H9 (cell line): ENCODE measurements at regions not wholly inside any gene's neighbourhood (a gene's known extent, or its start where the extent isn't known, plus 50 kb on each side); places are given as distances from the start of the nearest gene placed in this dataset.

ENCODE experiments used
- DNase-seq: peaks from one replicate; pipeline ENCODE4 v3.0.0-alpha.2; 2017
- H2AFZ ChIP-seq: one replicate; pipeline ENCODE4 v1.6.1; 2013; ENCODE audit warnings: mild to moderate bottlenecking, low read length, control low read depth, moderate library complexity
- H2AK5ac ChIP-seq: 2 replicates; pipeline ENCODE4 v1.6.1; 2013; ENCODE audit warnings: low read length, control low read depth, mixed read lengths; ENCODE audit not compliant: insufficient read length
- H2BK120ac ChIP-seq: one replicate; pipeline ENCODE4 v1.6.1; 2013; ENCODE audit warnings: low read depth, mild to moderate bottlenecking, low read length, control low read depth, inconsistent platforms; ENCODE audit not compliant: poor library complexity, severe bottlenecking
- H2BK12ac ChIP-seq: 2 replicates; pipeline ENCODE4 v1.6.1; 2013; ENCODE audit warnings: low read length, control low read depth, mixed read lengths, low read depth; ENCODE audit not compliant: insufficient read length
- H2BK15ac ChIP-seq: 2 replicates; pipeline ENCODE4 v1.6.1; 2013; ENCODE audit warnings: low read depth, low read length, control low read depth
- H2BK20ac ChIP-seq: one replicate; pipeline ENCODE4 v1.6.1; 2013; ENCODE audit warnings: low read depth, mild to moderate bottlenecking, low read length, control low read depth, inconsistent platforms; ENCODE audit not compliant: poor library complexity, severe bottlenecking
- H2BK5ac ChIP-seq: 2 replicates; pipeline ENCODE4 v1.6.1; 2013; ENCODE audit warnings: low read length, control low read depth, mixed read lengths; ENCODE audit not compliant: insufficient read length
- H3K14ac ChIP-seq: 2 replicates; pipeline ENCODE4 v1.6.1; 2013; ENCODE audit warnings: low read length, control low read depth; ENCODE audit not compliant: insufficient read depth
- H3K18ac ChIP-seq: 2 replicates; pipeline ENCODE4 v1.6.1; 2013; ENCODE audit warnings: low read depth, mild to moderate bottlenecking, mixed read lengths, low read length, control low read depth; ENCODE audit not compliant: insufficient read length
- H3K23ac ChIP-seq: 2 replicates; pipeline ENCODE4 v1.6.1; 2013; ENCODE audit warnings: low read length, control low read depth, mixed read lengths, low read depth; ENCODE audit not compliant: insufficient read length
- H3K23me2 ChIP-seq: 2 replicates; pipeline ENCODE4 v1.6.1; 2013; ENCODE audit warnings: low read depth, mild to moderate bottlenecking, mixed read lengths, low read length, control low read depth; ENCODE audit not compliant: insufficient read length, poor library complexity, severe bottlenecking
- H3K27ac ChIP-seq: 2 replicates; pipeline ENCODE4 v1.5.1; 2013; ENCODE audit warnings: low read length, control low read depth, mixed read lengths, low read depth; ENCODE audit not compliant: insufficient read length
- H3K27me3 ChIP-seq: 2 replicates; pipeline ENCODE4 v1.6.1; 2013; ENCODE audit warnings: low read length, control low read depth, inconsistent platforms; ENCODE audit not compliant: insufficient read depth
- H3K4ac ChIP-seq: 2 replicates; pipeline ENCODE4 v1.6.1; 2013; ENCODE audit warnings: low read depth, mild to moderate bottlenecking, control low read depth, inconsistent platforms, low read length, moderate library complexity
- H3K4me1 ChIP-seq: 2 replicates; pipeline ENCODE4 v1.6.1; 2013; ENCODE audit warnings: low read length, control low read depth, inconsistent platforms; ENCODE audit not compliant: insufficient read depth
- H3K4me2 ChIP-seq: 2 replicates; pipeline ENCODE4 v1.6.1; 2013; ENCODE audit warnings: low read length, control low read depth, mixed read lengths; ENCODE audit not compliant: insufficient read length, insufficient read depth
- H3K56ac ChIP-seq: 2 replicates; pipeline ENCODE4 v1.6.1; 2013; ENCODE audit warnings: low read depth, mild to moderate bottlenecking, mixed read lengths, low read length, control low read depth; ENCODE audit not compliant: insufficient read length
- H3K79me1 ChIP-seq: 2 replicates; pipeline ENCODE4 v1.6.1; 2013; ENCODE audit warnings: low read depth, mild to moderate bottlenecking, moderate library complexity, low read length, control low read depth, inconsistent platforms; ENCODE audit not compliant: insufficient read depth, poor library complexity, severe bottlenecking
- H3K79me2 ChIP-seq: 2 replicates; pipeline ENCODE4 v1.6.1; 2013; ENCODE audit warnings: low read length, control low read depth, inconsistent platforms; ENCODE audit not compliant: insufficient read depth
- H3K9ac ChIP-seq: 2 replicates; pipeline ENCODE4 v1.6.1; 2013; ENCODE audit warnings: low read length, control low read depth, mixed read lengths; ENCODE audit not compliant: insufficient read length; ENCODE audit errors: extremely low read depth
- H3K9me3 ChIP-seq: one replicate; pipeline ENCODE4 v1.6.1; 2013; ENCODE audit warnings: low read depth, low read length, inconsistent platforms; ENCODE audit not compliant: control insufficient read depth
- H3T11ph ChIP-seq: one replicate; pipeline ENCODE4 v1.6.1; 2013; ENCODE audit warnings: mild to moderate bottlenecking, low read length, control low read depth, inconsistent platforms
- H4K20me1 ChIP-seq: one replicate; pipeline ENCODE4 v1.6.1; 2013; ENCODE audit not compliant: control insufficient read depth, insufficient read length, insufficient read depth
- H4K5ac ChIP-seq: 2 replicates; pipeline ENCODE4 v1.6.1; 2013; ENCODE audit warnings: low read depth, mild to moderate bottlenecking, mixed read lengths, low read length, control low read depth; ENCODE audit not compliant: insufficient read length
- H4K8ac ChIP-seq: replicated peaks from 2 replicates; pipeline ENCODE4 v1.6.1; 2013; ENCODE audit warnings: low read length, control low read depth, mixed read lengths, low read depth; ENCODE audit not compliant: insufficient read length
- H4K91ac ChIP-seq: 2 replicates; pipeline ENCODE4 v1.6.1; 2013; ENCODE audit warnings: low read depth, mild to moderate bottlenecking, moderate library complexity, mixed read lengths, low read length, control low read depth; ENCODE audit not compliant: insufficient read length
- H3K27ac Mint-ChIP-seq, 3 experiments: 2 replicates in 2 of 3; 3 replicates in 1 of 3; pipeline ENCODE4 v1.8.0; 2020 to 2021; ENCODE audit warnings: mixed read lengths in 3 of 3, mild to moderate bottlenecking in 1 of 3, moderate library complexity in 1 of 3
- H3K27me3 Mint-ChIP-seq: 2 replicates; pipeline ENCODE4 v1.8.0; 2021; ENCODE audit warnings: low read depth, mild to moderate bottlenecking, moderate library complexity, mixed read lengths
- H3K36me3 Mint-ChIP-seq, 3 experiments: 2 replicates in 2 of 3; 3 replicates in 1 of 3; pipeline ENCODE4 v1.8.0; 2020 to 2021; ENCODE audit warnings: low read depth in 3 of 3, mixed read lengths in 3 of 3; ENCODE audit not compliant: insufficient read depth in 1 of 3
- H3K4me1 Mint-ChIP-seq, 2 experiments: 2 replicates each; pipeline ENCODE4 v1.8.0; 2020; ENCODE audit warnings: mixed read lengths in 2 of 2
- H3K4me3 Mint-ChIP-seq, 2 experiments: 2 replicates in 1 of 2; 3 replicates in 1 of 2; pipeline ENCODE4 v1.8.0; 2020 to 2021; ENCODE audit warnings: mild to moderate bottlenecking in 2 of 2, mixed read lengths in 2 of 2, moderate library complexity in 1 of 2
- H3K9me3 Mint-ChIP-seq, 2 experiments: 2 replicates in 1 of 2; 3 replicates in 1 of 2; pipeline ENCODE4 v1.8.0; 2020; ENCODE audit warnings: mild to moderate bottlenecking in 2 of 2, mixed read lengths in 2 of 2, moderate library complexity in 1 of 2
- CTCF ChIP-seq: fragments of 200-600 bp; sonication (generic); conservative IDR thresholded peaks from 3 replicates; pipeline ENCODE4 v1.8.0; 2021; ENCODE audit warnings: antibody characterized with exemption, mild to moderate bottlenecking
- WGBS: extraction: QIAGEN DNeasy Blood & Tissue Kit; methylation state at CpG from one replicate; pipeline ENCODE4 v1.1.7; 2013; ENCODE audit warnings: missing lambda C conversion rate, low lambda C conversion rate, mixed read lengths; ENCODE audit not compliant: insufficient read length; ENCODE audit errors: extremely low coverage; 5-methylcytosine and 5-hydroxymethylcytosine counted together

- no peak overlapping the region for H3K4me2 ChIP-seq
- H2BK120ac ChIP-seq = no peak overlapping the region
- H2BK20ac ChIP-seq = no peak overlapping the region
- no peak overlapping the region for H3K56ac ChIP-seq
- H3K14ac ChIP-seq = no peak overlapping the region
- H4K20me1 ChIP-seq = no peaks in the 10 kb centered on the region
- no CpG with 5 or more reads among the region's 4 CpGs for WGBS
- no peak overlapping the region for H3T11ph ChIP-seq
- TF ChIP-seq CTCF = no peak
- H3K79me2 ChIP-seq = no peaks in the 10 kb centered on the region
- DNase-seq = no peak
- H3K27ac ChIP-seq = no peak overlapping the region
- H3K27me3 ChIP-seq = no peaks in the 10 kb centered on the region
- H2BK12ac ChIP-seq = no peak overlapping the region
- peaks cover 15 to 25% of the 10 kb centered on the region in 2 experiments for H3K4me1 Mint-ChIP-seq
- H4K5ac ChIP-seq = no peak overlapping the region
- H3K9me3 ChIP-seq = no peaks in the 10 kb centered on the region
- no peak overlapping the region for H2BK5ac ChIP-seq
- H3K23me2 ChIP-seq = no peaks in the 10 kb centered on the region
- H3K79me1 ChIP-seq = no peaks in the 10 kb centered on the region
- no peak overlapping the region for H3K9ac ChIP-seq
- no peak overlapping the region for H2AFZ ChIP-seq
- no peak overlapping the region for H4K91ac ChIP-seq
- no peak overlapping the region for H3K4ac ChIP-seq
- no peak overlapping the region for H4K8ac ChIP-seq
- H3K4me1 ChIP-seq = no peaks in the 10 kb centered on the region; the same call in 1 of the 2 replicates
- H2AK5ac ChIP-seq = no peak overlapping the region
- no peak overlapping the region for H2BK15ac ChIP-seq
- no peak overlapping the region for H3K23ac ChIP-seq
- no peak overlapping the region; a peak in 1 of 7 replicates for H3K27ac Mint-ChIP-seq
- no peak overlapping the region for H3K4me3 Mint-ChIP-seq
- H3K9me3 Mint-ChIP-seq = peaks cover 0 to 12% of the 10 kb centered on the region in 2 experiments; a peak in 2 of 5 replicates
- peaks cover 6% of the 10 kb centered on the region for H3K27me3 Mint-ChIP-seq
- H3K36me3 Mint-ChIP-seq = 0 out of 7 replicates have a peak, but pooled peaks cover 0 to 2% (median 0%) of the 10 kb centered on the region in 3 experiments
- H3K18ac ChIP-seq = no peak overlapping the region
These were observed 71.2 kb upstream of the C16orf82 start for GRCh38 chr16:26995522-26995921.
